Ishikawa (cell line): ENCODE measurements at regions not wholly inside any gene's neighbourhood (a gene's known extent, or its start where the extent isn't known, plus 50 kb on each side); places are given as distances from the start of the nearest gene placed in this dataset.

Experiments used
- CEBPB ChIP-seq: IDR thresholded peaks from 2 replicates; pipeline ENCODE4 v1.6.1; 2012
- NFIC ChIP-seq: IDR thresholded peaks from 2 replicates; pipeline ENCODE4 v1.6.1; 2012
- RAD21 ChIP-seq: IDR thresholded peaks from 2 replicates; pipeline ENCODE4 v1.6.1; 2012; ENCODE audit warnings: low read depth
- TAF1 ChIP-seq: IDR thresholded peaks from 2 replicates; pipeline ENCODE4 v1.6.1; 2012; ENCODE audit warnings: low read depth, mild to moderate bottlenecking
- TCF12 ChIP-seq: IDR thresholded peaks from 2 replicates; pipeline ENCODE4 v1.6.1; 2012; ENCODE audit warnings: low read depth
- TF ChIP-seq, protein P1 (sequence below): IDR thresholded peaks from 2 replicates; pipeline ENCODE4 v1.6.1; 2012
- TF ChIP-seq, protein P2 (sequence below): IDR thresholded peaks from 2 replicates; pipeline ENCODE4 v1.6.1; 2012; ENCODE audit warnings: low read depth, mild to moderate bottlenecking
- TF ChIP-seq, protein P3 (sequence below): IDR thresholded peaks from 2 replicates; pipeline ENCODE4 v1.6.1; 2012

DNA sequence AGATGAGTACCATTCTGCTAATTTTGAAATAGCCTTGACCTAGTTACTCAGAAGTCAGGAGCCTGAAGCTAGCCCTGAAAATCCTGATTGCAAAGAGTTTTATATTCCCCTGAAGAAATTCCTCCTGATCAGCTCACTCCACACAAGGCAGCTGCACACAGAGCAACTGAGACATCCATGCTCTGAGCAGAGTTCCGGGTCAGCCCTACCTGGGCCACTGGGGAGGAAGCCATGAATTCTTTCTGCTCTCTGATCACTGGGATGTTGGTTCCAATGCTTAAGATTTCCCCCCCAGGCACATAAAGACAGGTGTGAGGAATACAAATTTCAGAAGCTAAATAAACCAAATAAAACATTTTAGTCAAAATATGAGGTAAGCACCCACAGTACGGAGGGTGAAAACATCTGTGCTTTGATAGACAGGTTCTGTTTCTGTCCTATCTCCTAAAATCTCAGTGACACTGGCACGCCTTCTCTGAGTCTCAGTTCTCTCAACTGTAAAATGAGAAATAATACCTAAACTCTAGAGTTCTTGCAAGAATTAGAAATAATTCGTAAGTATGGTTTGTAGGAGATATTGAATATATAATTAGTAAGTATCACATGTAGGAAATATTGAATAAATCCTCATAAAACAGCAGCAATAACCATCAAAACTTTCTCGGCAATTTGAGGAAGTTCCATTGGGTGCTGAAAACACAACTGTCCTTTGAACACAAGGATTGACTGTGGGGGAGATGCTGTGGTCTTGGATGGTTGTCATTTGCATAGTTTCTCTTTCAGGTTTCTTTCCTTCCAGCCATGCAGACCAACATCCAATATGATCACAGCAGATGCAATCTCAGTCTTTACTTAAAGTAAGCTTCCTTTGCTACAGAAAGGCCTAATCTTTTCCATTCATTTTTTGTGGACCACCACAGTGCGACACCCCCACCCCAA lies 133.0 kb upstream of the TNS3 start:
- TF ChIP-seq, protein P1, sequence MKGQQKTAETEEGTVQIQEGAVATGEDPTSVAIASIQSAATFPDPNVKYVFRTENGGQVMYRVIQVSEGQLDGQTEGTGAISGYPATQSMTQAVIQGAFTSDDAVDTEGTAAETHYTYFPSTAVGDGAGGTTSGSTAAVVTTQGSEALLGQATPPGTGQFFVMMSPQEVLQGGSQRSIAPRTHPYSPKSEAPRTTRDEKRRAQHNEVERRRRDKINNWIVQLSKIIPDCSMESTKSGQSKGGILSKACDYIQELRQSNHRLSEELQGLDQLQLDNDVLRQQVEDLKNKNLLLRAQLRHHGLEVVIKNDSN = no peak
- TF ChIP-seq CEBPB = no peak
- TF ChIP-seq NFIC = no peak
- TF ChIP-seq RAD21 = no peak
- TF ChIP-seq, protein P2, sequence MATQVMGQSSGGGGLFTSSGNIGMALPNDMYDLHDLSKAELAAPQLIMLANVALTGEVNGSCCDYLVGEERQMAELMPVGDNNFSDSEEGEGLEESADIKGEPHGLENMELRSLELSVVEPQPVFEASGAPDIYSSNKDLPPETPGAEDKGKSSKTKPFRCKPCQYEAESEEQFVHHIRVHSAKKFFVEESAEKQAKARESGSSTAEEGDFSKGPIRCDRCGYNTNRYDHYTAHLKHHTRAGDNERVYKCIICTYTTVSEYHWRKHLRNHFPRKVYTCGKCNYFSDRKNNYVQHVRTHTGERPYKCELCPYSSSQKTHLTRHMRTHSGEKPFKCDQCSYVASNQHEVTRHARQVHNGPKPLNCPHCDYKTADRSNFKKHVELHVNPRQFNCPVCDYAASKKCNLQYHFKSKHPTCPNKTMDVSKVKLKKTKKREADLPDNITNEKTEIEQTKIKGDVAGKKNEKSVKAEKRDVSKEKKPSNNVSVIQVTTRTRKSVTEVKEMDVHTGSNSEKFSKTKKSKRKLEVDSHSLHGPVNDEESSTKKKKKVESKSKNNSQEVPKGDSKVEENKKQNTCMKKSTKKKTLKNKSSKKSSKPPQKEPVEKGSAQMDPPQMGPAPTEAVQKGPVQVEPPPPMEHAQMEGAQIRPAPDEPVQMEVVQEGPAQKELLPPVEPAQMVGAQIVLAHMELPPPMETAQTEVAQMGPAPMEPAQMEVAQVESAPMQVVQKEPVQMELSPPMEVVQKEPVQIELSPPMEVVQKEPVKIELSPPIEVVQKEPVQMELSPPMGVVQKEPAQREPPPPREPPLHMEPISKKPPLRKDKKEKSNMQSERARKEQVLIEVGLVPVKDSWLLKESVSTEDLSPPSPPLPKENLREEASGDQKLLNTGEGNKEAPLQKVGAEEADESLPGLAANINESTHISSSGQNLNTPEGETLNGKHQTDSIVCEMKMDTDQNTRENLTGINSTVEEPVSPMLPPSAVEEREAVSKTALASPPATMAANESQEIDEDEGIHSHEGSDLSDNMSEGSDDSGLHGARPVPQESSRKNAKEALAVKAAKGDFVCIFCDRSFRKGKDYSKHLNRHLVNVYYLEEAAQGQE = no peak
- no peak for TF ChIP-seq TAF1
- TF ChIP-seq, protein P3, sequence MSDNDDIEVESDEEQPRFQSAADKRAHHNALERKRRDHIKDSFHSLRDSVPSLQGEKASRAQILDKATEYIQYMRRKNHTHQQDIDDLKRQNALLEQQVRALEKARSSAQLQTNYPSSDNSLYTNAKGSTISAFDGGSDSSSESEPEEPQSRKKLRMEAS = no peak
- TF ChIP-seq TCF12 = no peak
